GM18502 (cell line): ENCODE measurements at regions not wholly inside any gene's neighbourhood (a gene's known extent, or its start where the extent isn't known, plus 50 kb on each side); places are given as distances from the start of the nearest gene placed in this dataset.

Experiments
- ATAC-seq: cut with Tn5 transposase; IDR thresholded peaks from one replicate; pipeline ENCODE4 v1.9.1; 2021; ENCODE audit warnings: mild to moderate bottlenecking; ENCODE audit not compliant: unreplicated experiment, poor library complexity

GRCh38 chr20:6626805-6627204, 140.7 kb upstream of the BMP2 start:
- no peak for ATAC-seq

GRCh38 chr20:6623989-6624388, 143.5 kb upstream of the BMP2 start:
- ATAC-seq = peak; percentile 95

GRCh38 chr20:6622041-6622440, 145.4 kb upstream of the BMP2 start:
- ATAC-seq = no peak

- ATAC-seq = no peak
Measured at GRCh38 chr20:6618051-6618450, 149.4 kb upstream of the BMP2 start.

GRCh38 chr20:6616421-6616820, 151.1 kb upstream of the BMP2 start:
- no peak for ATAC-seq

- no peak for ATAC-seq
Measured at GRCh38 chr20:6614836-6615235, 152.7 kb upstream of the BMP2 start.

- ATAC-seq = peak; percentile 62
Measured at GRCh38 chr20:6613280-6613861, 154.1 kb upstream of the BMP2 start.

GRCh38 chr20:6612606-6612923, 154.9 kb upstream of the BMP2 start:
- no peak for ATAC-seq

- no peak for ATAC-seq
Measured at GRCh38 chr20:6611911-6612605, 155.4 kb upstream of the BMP2 start.

GRCh38 chr20:6606651-6607050, 160.8 kb upstream of the BMP2 start:
- no peak for ATAC-seq

GRCh38 chr20:6605055-6605935, 162.2 kb upstream of the BMP2 start:
- no peak for ATAC-seq

GRCh38 chr20:6604179-6604578, 163.3 kb upstream of the BMP2 start:
- no peak for ATAC-seq

- no peak for ATAC-seq
Measured at GRCh38 chr20:6599876-6600735, 167.4 kb upstream of the BMP2 start.

GRCh38 chr20:6595704-6596103, 171.8 kb upstream of the BMP2 start:
- ATAC-seq = no peak

GRCh38 chr20:6590891-6591637, 176.4 kb upstream of the BMP2 start:
- no peak for ATAC-seq

- no peak for ATAC-seq
Measured at GRCh38 chr20:6588296-6588695, 179.2 kb upstream of the BMP2 start.

- ATAC-seq = peak; percentile 80
Measured at GRCh38 chr20:6583134-6583738, 184.2 kb upstream of the BMP2 start.

- ATAC-seq = no peak
Measured at GRCh38 chr20:6582449-6582848, 185.0 kb upstream of the BMP2 start.

GRCh38 chr20:6580486-6580885, 187.0 kb upstream of the BMP2 start:
- no peak for ATAC-seq
